OCI-LY1 (cell line): ENCODE measurements at regions not wholly inside any gene's neighbourhood (a gene's known extent, or its start where the extent isn't known, plus 50 kb on each side); places are given as distances from the start of the nearest gene placed in this dataset.

Experiments
- CTCF ChIP-seq: fragments of 200-600 bp; sonication (generic), shearing (Covaris generic); IDR thresholded peaks from 2 replicates; pipeline ENCODE4 v1.5.1; 2017; ENCODE audit warnings: mild to moderate bottlenecking, antibody characterized with exemption, low read length, moderate library complexity, mixed read lengths
- EZH2 ChIP-seq: fragments of 200-600 bp; sonication (generic), shearing (Covaris generic); IDR thresholded peaks from 2 replicates; pipeline ENCODE4 v1.8.0; 2017; ENCODE audit warnings: borderline replicate concordance, mixed run types, mild to moderate bottlenecking, antibody characterized with exemption, low read length, moderate library complexity, mixed read lengths

- no peak for TF ChIP-seq CTCF
- no peak for TF ChIP-seq EZH2
These were observed 264.4 kb downstream of the TEX29 start for GRCh38 chr13:111584870-111585269.
